HG03175 (cell line): ENCODE measurements at regions not wholly inside any gene's neighbourhood (a gene's known extent, or its start where the extent isn't known, plus 50 kb on each side); places are given as distances from the start of the nearest gene placed in this dataset.
A peak's percentile ranks its signal among the peaks of the same experiment; 100 is the strongest.
"Not testable (repeated sequence)": the region's sequence is repeated elsewhere in the genome, so short reads cannot be mapped to it uniquely, and the experiment has no call there.

ENCODE experiments used
- ATAC-seq: cut with Tn5 transposase; IDR thresholded peaks from one replicate; pipeline ENCODE4 v1.9.1; 2021; ENCODE audit warnings: mild to moderate bottlenecking, moderate library complexity; ENCODE audit not compliant: unreplicated experiment

- no peak for ATAC-seq
These were observed 124.6 kb upstream of the SFSWAP start for GRCh38 chr12:131586269-131586668.

- no peak for ATAC-seq
These were observed 124.1 kb upstream of the SFSWAP start for GRCh38 chr12:131586761-131587160.

DNA sequence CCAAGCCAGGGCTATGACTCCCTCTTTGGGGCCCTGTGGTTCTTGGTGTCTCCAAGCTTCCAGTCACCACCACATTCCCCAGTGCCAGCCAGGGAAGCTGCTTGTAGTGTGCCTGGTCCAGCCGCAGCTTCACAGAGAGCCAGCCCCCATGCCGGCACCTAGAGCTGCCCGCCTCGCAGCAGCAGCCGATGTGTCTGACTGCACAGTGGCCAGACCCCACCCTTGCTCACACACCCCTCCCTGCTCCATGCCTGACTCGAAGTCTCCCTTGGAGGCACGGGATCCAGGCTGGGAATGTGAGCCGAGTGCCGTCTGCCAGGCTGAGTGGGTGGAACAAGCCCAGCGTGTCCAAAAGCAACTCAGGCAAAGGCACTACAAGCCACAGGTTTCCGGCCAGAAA, 123.3 kb upstream of the SFSWAP start:
- no peak for ATAC-seq

GRCh38 chr12:131589221-131589897, 121.5 kb upstream of the SFSWAP start:
- no peak for ATAC-seq

GRCh38 chr12:131589966-131590365, 120.9 kb upstream of the SFSWAP start:
- ATAC-seq, result no peak

GRCh38 chr12:131591136-131591535, 119.8 kb upstream of the SFSWAP start:
- ATAC-seq, result no peak

- no peak for ATAC-seq
These were observed 118.9 kb upstream of the SFSWAP start for GRCh38 chr12:131591714-131592709.

GRCh38 chr12:131592972-131593371, 117.9 kb upstream of the SFSWAP start:
- peak; percentile 99 for ATAC-seq

DNA sequence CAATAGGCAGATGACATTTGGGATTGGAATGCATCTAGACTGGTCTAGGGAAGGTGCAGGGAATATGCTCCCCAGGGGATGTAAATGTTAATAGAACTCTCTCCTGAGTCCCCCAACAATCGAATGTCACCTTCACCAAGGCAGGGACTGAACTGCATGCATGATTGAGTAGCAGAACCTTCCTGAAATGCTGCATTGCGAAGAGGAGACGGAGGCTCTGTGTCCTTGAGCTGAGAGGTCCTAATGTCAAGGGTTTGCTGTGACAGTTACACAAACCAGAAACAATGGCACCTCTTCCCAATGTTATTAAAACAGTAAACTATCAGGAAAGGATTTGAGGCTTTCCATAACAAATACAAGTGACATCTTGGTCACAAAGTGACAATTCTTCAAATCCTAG, 117.5 kb upstream of the SFSWAP start:
- no peak for ATAC-seq

DNA sequence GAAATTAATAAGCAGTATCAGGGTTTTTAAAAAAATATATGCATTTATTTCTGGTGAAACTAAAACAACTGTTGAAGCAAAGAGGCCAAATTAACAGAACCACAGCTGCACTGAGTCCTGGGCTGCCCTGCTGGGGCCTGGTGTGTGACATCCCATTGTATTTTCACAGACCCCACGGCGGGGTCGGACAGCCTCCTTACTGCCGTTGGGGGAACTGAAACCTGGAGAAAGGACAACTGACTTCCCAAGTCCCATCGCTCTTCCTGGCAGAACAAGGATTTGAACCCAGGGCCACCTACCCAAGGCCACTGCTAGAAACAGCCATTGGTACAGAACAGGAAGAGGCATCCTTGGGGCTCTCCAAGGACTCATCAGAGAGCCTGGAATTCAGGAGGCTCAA, 114.8 kb upstream of the SFSWAP start:
- ATAC-seq, result no peak

- ATAC-seq, result no peak
These were observed 113.6 kb upstream of the SFSWAP start for GRCh38 chr12:131597333-131597732.

DNA sequence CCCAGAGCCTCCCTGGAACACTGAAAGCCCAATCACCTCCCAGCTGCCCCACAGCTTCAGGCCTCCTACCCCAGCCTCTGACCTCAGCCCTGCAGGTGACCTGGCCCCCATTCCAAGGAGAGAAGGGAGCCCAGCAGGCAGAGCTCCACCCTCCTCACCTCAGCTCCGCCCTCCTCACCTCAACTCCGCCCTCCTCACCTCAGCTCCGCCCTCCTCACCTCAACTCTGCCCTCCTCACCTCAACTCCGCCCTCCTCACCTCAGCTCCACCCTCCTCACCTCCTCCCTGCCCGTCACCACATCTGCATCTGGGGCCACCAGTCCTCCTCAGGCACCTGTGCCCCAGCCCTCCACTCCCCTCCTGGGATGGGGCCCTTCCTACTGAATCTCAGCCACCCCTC, 112.2 kb upstream of the SFSWAP start:
- ATAC-seq, result no peak

- no peak for ATAC-seq
These were observed 111.4 kb upstream of the SFSWAP start for GRCh38 chr12:131599190-131600159.

DNA sequence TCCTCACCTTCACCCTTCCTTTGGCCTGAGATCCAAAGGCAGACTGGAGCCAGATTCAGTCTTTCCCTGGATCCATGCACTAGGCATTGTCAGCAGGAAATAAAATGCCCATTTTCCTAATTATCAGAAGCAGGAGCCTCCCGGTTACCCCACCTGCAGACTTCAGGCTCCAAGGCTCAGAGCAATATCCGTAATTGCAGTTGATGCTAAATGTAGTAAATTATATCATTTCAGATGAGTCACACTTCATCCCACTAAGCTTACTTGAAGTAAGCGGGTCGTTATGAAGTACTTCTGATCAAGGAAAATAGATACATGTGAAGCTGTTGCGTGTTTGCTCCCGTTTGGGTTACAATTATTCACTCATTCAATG, 110.7 kb upstream of the SFSWAP start:
- no peak for ATAC-seq

DNA sequence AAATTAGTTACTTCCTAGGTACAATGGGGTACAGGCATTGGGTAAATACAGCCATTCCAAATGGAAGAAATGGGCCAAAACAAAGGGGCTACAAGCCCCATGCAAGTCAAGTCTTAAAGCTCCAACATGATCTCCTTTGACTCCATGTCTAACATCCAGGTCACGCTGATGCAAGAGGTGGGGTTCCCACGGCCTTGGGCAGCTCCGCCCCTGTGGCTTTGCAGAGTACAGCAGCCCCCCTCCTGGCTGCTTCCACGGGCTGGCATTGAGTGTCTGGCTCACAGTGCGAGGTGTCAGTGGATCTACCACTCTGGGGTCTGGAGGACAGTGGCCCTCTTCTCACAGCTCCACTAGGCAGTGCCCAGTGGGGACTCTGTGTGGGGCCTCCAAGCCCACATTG, 109.4 kb upstream of the SFSWAP start:
- ATAC-seq, result not testable (repeated sequence)

GRCh38 chr12:131603106-131603938, 107.6 kb upstream of the SFSWAP start:
- no peak for ATAC-seq

DNA sequence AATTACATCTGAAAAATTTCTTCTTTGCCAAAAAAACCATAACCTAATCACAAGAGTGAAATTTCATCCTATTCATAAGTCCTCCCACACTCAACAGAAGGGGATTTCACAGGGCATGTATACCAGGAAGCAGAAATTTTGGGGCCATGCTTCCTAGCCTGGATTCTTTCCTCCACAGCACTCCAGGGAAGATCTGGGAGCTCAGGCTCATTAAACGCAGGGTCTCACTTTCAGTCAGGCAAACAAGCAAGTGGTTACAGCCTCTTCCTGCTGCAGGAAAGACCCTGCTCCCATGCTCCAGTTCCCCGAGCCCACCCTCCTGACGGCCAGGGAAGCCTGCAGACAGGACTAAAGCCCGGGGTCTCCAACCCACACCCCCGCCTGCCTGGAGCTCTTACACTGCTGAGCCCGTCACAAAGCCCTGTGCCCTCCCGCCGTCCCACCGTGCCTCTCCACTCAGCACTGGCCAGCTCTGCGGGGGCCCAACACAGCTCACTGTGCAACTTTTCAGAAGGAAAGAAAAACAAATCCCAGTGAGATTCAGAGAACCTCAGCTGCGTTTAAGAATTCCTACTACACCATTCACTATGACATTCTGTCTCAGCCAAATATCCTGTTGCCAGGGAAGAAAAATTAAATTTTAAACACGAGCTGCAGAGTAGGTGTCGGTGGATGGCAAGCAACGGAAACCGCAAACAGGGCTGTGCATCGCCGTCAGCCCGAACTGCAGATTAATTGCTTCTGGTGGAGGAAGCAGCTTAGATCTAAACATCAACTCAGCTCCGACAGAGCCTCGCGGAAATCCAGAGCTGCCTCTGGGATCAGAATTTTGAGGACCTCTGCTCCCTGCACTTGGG, 106.7 kb upstream of the SFSWAP start:
- peak; percentile 39 for ATAC-seq

- ATAC-seq, result no peak
These were observed 106.0 kb upstream of the SFSWAP start for GRCh38 chr12:131604859-131605258.

DNA sequence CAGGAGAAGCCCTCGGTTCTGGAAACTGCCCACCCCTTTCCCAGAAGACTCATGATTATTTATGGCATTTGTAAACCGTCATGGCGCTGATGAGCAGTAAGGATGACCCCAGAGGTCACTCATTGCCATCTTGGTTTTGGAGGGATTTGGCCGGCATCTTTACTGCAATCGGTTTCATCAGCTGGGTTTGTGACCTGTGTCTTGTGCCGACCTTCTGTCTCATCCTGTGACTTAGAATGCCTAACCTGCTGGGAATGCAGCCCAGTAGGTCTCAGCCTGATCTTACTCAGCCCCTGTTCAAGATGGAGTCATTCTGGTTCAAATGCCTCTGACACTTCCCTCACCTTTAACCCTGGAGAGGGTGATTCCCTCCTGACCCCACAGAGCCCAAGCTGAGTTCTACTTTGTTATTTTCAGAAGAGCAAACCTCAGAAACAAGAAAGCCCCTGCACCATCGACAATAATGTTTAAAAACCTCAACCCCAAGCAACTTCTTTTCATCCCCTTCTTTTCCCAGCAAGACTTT, 105.5 kb upstream of the SFSWAP start:
- ATAC-seq, result no peak
